OCI-LY1 (cell line): ENCODE measurements at regions not wholly inside any gene's neighbourhood (a gene's known extent, or its start where the extent isn't known, plus 50 kb on each side); places are given as distances from the start of the nearest gene placed in this dataset.

Experiments
- EZH2 ChIP-seq: fragments of 200-600 bp; sonication (generic), shearing (Covaris generic); IDR thresholded peaks from 2 replicates; pipeline ENCODE4 v1.8.0; 2017; ENCODE audit warnings: borderline replicate concordance, mixed run types, mild to moderate bottlenecking, antibody characterized with exemption, low read length, moderate library complexity, mixed read lengths
- TF ChIP-seq, protein P1 (sequence below): fragments of 200-600 bp; sonication (generic), shearing (Covaris generic); IDR thresholded peaks from 2 replicates; pipeline ENCODE4 v1.5.1; 2017; ENCODE audit warnings: mild to moderate bottlenecking, antibody characterized with exemption, low read length, moderate library complexity, mixed read lengths

- TF ChIP-seq EZH2 = no peak
- TF ChIP-seq, protein P1, sequence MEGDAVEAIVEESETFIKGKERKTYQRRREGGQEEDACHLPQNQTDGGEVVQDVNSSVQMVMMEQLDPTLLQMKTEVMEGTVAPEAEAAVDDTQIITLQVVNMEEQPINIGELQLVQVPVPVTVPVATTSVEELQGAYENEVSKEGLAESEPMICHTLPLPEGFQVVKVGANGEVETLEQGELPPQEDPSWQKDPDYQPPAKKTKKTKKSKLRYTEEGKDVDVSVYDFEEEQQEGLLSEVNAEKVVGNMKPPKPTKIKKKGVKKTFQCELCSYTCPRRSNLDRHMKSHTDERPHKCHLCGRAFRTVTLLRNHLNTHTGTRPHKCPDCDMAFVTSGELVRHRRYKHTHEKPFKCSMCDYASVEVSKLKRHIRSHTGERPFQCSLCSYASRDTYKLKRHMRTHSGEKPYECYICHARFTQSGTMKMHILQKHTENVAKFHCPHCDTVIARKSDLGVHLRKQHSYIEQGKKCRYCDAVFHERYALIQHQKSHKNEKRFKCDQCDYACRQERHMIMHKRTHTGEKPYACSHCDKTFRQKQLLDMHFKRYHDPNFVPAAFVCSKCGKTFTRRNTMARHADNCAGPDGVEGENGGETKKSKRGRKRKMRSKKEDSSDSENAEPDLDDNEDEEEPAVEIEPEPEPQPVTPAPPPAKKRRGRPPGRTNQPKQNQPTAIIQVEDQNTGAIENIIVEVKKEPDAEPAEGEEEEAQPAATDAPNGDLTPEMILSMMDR = no peak
These were observed 1432.5 kb downstream of the BRD1 start for GRCh38 chr22:48395201-48395600.
